ENCODE measurements at regions not wholly inside any gene's neighbourhood (a gene's known extent, or its start where the extent isn't known, plus 50 kb on each side); places are given as distances from the start of the nearest gene placed in this dataset.

DNA sequence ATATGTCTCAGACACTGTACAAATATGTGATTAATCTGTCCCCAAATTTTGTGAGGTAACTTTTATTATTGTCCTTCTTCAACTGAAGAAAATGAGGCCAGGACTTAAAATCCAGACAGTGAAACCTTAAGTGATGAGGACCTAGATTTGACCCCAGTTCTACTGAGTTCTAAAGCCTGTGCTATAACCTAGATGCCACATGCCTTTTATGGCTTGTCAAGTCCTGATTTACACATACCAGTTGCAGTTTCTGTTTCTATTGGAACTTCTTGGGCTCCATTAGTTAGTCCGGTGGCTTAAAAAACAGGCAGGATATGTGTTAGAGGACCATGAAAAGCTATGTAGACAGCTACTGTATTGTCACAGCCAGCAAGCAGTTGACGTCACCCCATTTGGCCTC, 436.5 kb upstream of the KLHL1 start:
- ChIA-PET CTCF (no interaction called here), POLR2A (no interaction called here)
- H3K9me3 ChIP-seq (ENCODE audit: control insufficient read depth, insufficient read depth, low read depth, low read length), result no peaks in the 10 kb centered on the region
- TF ChIP-seq BCL11A (tag by site-specific recombination; IDR thresholded peaks at IDR 0.05; ENCODE audit: low read depth) (no peak), ZNF404 (tag by site-specific recombination; IDR thresholded peaks at IDR 0.05) (no peak), ZNF629 (tag by site-specific recombination; IDR thresholded peaks at IDR 0.05) (no peak)
- TF ChIP-seq, protein P1, sequence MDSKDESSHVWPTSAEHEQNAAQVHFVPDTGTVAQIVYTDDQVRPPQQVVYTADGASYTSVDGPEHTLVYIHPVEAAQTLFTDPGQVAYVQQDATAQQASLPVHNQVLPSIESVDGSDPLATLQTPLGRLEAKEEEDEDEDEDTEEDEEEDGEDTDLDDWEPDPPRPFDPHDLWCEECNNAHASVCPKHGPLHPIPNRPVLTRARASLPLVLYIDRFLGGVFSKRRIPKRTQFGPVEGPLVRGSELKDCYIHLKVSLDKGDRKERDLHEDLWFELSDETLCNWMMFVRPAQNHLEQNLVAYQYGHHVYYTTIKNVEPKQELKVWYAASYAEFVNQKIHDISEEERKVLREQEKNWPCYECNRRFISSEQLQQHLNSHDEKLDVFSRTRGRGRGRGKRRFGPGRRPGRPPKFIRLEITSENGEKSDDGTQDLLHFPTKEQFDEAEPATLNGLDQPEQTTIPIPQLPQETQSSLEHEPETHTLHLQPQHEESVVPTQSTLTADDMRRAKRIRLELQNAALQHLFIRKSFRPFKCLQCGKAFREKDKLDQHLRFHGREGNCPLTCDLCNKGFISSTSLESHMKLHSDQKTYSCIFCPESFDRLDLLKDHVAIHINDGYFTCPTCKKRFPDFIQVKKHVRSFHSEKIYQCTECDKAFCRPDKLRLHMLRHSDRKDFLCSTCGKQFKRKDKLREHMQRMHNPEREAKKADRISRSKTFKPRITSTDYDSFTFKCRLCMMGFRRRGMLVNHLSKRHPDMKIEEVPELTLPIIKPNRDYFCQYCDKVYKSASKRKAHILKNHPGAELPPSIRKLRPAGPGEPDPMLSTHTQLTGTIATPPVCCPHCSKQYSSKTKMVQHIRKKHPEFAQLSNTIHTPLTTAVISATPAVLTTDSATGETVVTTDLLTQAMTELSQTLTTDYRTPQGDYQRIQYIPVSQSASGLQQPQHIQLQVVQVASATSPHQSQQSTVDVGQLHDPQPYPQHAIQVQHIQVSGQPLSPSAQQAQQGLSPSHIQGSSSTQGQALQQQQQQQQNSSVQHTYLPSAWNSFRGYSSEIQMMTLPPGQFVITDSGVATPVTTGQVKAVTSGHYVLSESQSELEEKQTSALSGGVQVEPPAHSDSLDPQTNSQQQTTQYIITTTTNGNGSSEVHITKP (tag by site-specific recombination; IDR thresholded peaks at IDR 0.05), result no peak
- TF ChIP-seq, protein P2, sequence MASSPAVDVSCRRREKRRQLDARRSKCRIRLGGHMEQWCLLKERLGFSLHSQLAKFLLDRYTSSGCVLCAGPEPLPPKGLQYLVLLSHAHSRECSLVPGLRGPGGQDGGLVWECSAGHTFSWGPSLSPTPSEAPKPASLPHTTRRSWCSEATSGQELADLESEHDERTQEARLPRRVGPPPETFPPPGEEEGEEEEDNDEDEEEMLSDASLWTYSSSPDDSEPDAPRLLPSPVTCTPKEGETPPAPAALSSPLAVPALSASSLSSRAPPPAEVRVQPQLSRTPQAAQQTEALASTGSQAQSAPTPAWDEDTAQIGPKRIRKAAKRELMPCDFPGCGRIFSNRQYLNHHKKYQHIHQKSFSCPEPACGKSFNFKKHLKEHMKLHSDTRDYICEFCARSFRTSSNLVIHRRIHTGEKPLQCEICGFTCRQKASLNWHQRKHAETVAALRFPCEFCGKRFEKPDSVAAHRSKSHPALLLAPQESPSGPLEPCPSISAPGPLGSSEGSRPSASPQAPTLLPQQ (tag by site-specific recombination; IDR thresholded peaks at IDR 0.05), result no peak
- no peaks in the 10 kb centered on the region for H3K36me3 ChIP-seq (ENCODE audit: control insufficient read depth in 2 of 2, insufficient read depth in 1 of 2, low read length in 2 of 2)
- no peaks in the 10 kb centered on the region for H3K4me1 ChIP-seq (ENCODE audit: control insufficient read depth, insufficient read depth, low read length)
- no peak overlapping the region for H3K27ac ChIP-seq (ENCODE audit: extremely low read depth, low read depth, low read length)
- H3K4me3 ChIP-seq (ENCODE audit: low read depth, low read length), result no peak overlapping the region

DNA sequence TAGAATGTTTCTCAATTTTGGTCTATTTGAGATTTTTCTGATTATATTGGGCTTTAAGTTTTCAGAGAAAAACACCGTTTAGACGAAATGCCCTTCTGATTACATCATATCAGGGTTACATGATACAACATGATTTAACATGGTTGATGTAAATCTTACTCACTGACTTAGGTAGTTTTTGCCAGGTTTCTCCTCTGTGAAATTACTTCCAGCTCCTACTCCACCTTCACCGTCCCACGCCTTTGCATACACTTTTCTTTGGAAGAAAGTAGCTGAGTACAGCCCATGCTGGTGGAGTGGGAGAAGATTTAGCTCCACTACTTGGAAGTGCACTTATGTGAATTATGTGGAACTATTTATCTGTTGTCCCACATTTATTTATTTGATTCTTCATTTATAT, 433.2 kb upstream of the KLHL1 start:
- no peaks in the 10 kb centered on the region for H3K4me1 ChIP-seq (ENCODE audit: control insufficient read depth, insufficient read depth, low read length)
- ChIA-PET CTCF (interaction anchor here (0.6 to 0.7 kb wide), 2 partner anchors 28 to 282 kb away, joined by 3 read pairs; no protein-coding TSS in a partner anchor), POLR2A (no interaction called here)
- no peaks in the 10 kb centered on the region for H3K36me3 ChIP-seq (ENCODE audit: control insufficient read depth in 2 of 2, insufficient read depth in 1 of 2, low read length in 2 of 2)
- TF ChIP-seq ZNF223 (tag by site-specific recombination; IDR thresholded peaks at IDR 0.05) (no peak), ZNF19 (tag by site-specific recombination; IDR thresholded peaks at IDR 0.05; ENCODE audit: low read depth) (no peak), YY2 (tag by site-specific recombination; IDR thresholded peaks at IDR 0.05) (no peak), ZNF510 (tag by site-specific recombination; IDR thresholded peaks at IDR 0.05; ENCODE audit: insufficient replicate concordance) (no peak), ZNF214 (tag by site-specific recombination; IDR thresholded peaks at IDR 0.05; ENCODE audit: borderline replicate concordance) (no peak), ZBTB10 (tag by site-specific recombination; IDR thresholded peaks at IDR 0.05) (no peak)
- TF ChIP-seq, protein P3, sequence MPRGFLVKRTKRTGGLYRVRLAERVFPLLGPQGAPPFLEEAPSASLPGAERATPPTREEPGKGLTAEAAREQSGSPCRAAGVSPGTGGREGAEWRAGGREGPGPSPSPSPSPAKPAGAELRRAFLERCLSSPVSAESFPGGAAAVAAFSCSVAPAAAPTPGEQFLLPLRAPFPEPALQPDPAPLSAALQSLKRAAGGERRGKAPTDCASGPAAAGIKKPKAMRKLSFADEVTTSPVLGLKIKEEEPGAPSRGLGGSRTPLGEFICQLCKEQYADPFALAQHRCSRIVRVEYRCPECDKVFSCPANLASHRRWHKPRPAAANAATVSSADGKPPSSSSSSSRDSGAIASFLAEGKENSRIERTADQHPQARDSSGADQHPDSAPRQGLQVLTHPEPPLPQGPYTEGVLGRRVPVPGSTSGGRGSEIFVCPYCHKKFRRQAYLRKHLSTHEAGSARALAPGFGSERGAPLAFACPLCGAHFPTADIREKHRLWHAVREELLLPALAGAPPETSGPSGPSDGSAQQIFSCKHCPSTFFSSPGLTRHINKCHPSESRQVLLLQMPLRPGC (tag by site-specific recombination; IDR thresholded peaks at IDR 0.05), result no peak
- no peak overlapping the region for H3K4me3 ChIP-seq (ENCODE audit: low read depth, low read length)
- no peaks in the 10 kb centered on the region for H3K9me3 ChIP-seq (ENCODE audit: control insufficient read depth, insufficient read depth, low read depth, low read length)
- H3K27ac ChIP-seq (ENCODE audit: extremely low read depth, low read depth, low read length), result no peak overlapping the region

GRCh38 chr13:70534466-70534865, 426.2 kb upstream of the KLHL1 start:
- Histone ChIP-seq H3K4me1 (ENCODE audit: control insufficient read depth, insufficient read depth, low read length) (no peaks in the 10 kb centered on the region), H3K9me3 (ENCODE audit: control insufficient read depth, insufficient read depth, low read depth, low read length) (no peaks in the 10 kb centered on the region), H3K4me3 (ENCODE audit: low read depth, low read length) (no peak overlapping the region), H3K36me3 (ENCODE audit: control insufficient read depth in 2 of 2, insufficient read depth in 1 of 2, low read length in 2 of 2) (no peaks in the 10 kb centered on the region), H3K27ac (ENCODE audit: extremely low read depth, low read depth, low read length) (no peak overlapping the region)
- ChIA-PET CTCF (no interaction called here), POLR2A (no interaction called here)
- TF ChIP-seq ZNF19 (tag by site-specific recombination; IDR thresholded peaks at IDR 0.05; ENCODE audit: low read depth) (no peak), ZNF37A (tag by site-specific recombination; IDR thresholded peaks at IDR 0.05) (no peak), ZNF426 (tag by site-specific recombination; IDR thresholded peaks at IDR 0.05) (no peak), ZNF274 (IDR thresholded peaks at IDR 0.05; ENCODE audit: low read length) (no peak), ZNF274 (tag by site-specific recombination; IDR thresholded peaks at IDR 0.05; ENCODE audit: borderline replicate concordance) (no peak), ZXDB (tag by site-specific recombination; IDR thresholded peaks at IDR 0.05) (no peak), ZNF626 (tag by site-specific recombination; IDR thresholded peaks at IDR 0.05) (no peak), ZNF16 (tag by site-specific recombination; IDR thresholded peaks at IDR 0.05; ENCODE audit: low read depth) (no peak), EGR2 (tag by site-specific recombination; IDR thresholded peaks at IDR 0.05; ENCODE audit: low read depth) (no peak), OSR2 (tag by site-specific recombination; IDR thresholded peaks at IDR 0.05) (no peak), SETDB1 (IDR thresholded peaks at IDR 0.05; ENCODE audit: insufficient read length, low read length) (no peak), HOXC10 (CRISPR knock-in tag; IDR thresholded peaks at IDR 0.05) (no peak), ZNF624 (tag by site-specific recombination; IDR thresholded peaks at IDR 0.05) (no peak)

Measured in HEK293 (cell line).